T-cell (primary cell): ENCODE measurements at regions not wholly inside any gene's neighbourhood (a gene's known extent, or its start where the extent isn't known, plus 50 kb on each side); places are given as distances from the start of the nearest gene placed in this dataset.

Experiments
- ATAC-seq, 4 experiments: fragments of 200-7000 bp in 3 of 4; fragments of 150-1000 bp in 1 of 4; cut with Tn5 transposase; replicated peaks in 1 of 4; 1 replicate in 3 of 4; 2 replicates in 1 of 4; pipeline ENCODE4 v1.10.0; 2021; ENCODE audit warnings: moderate library complexity in 3 of 4, mild to moderate bottlenecking in 2 of 4, moderate number of reproducible peaks in 1 of 4
- CTCF ChIA-PET, 2 donors: fragments of 300-600 bp; sonication (Branson Sonifier 250); formaldehyde crosslinking; loops; one replicate each; lab custom pipeline; 2022; ENCODE audit warnings: antibody characterized with exemption in 2 of 2; lab: Charles Lee
- POLR2A ChIA-PET, 2 donors: fragments of 300-600 bp; sonication (Branson Sonifier 250); formaldehyde crosslinking; loops; one replicate each; lab custom pipeline; 2022; ENCODE audit warnings: antibody characterized with exemption in 2 of 2; lab: Charles Lee
- DNase-seq, 35 experiments: peaks; one replicate each; pipeline versions ENCODE4 v3.0.0 to v3.0.0-alpha.2; 2013 to 2023
- H3K27ac ChIP-seq: one replicate; pipeline ENCODE4 v1.5.1; 2013; ENCODE audit warnings: low read length
- H3K27me3 ChIP-seq, 2 experiments: replicated peaks in 1 of 2; 1 replicate in 1 of 2; 2 replicates in 1 of 2; pipeline versions ENCODE4 v1.6.1 to v1.7.0; 2013; ENCODE audit warnings: low read length in 1 of 2, mixed read lengths in 1 of 2; ENCODE audit not compliant: control insufficient read depth in 2 of 2, insufficient read depth in 2 of 2; ENCODE audit errors: extremely low read depth in 1 of 2
- H3K36me3 ChIP-seq, 2 donors: 1 replicate in 1 of 2; 2 replicates in 1 of 2; pipeline versions ENCODE4 v1.6.1 to v1.7.0; 2013; ENCODE audit warnings: low read length in 1 of 2; ENCODE audit not compliant: control insufficient read depth in 2 of 2, insufficient read depth in 1 of 2; ENCODE audit errors: extremely low read depth in 1 of 2
- H3K4me1 ChIP-seq, 2 experiments: 1 replicate in 1 of 2; 2 replicates in 1 of 2; pipeline versions ENCODE4 v1.6.1 to v1.7.0; 2013; ENCODE audit warnings: low read length in 2 of 2, mixed read lengths in 1 of 2; ENCODE audit not compliant: insufficient read depth in 2 of 2, control insufficient read depth in 1 of 2; ENCODE audit errors: extremely low read depth in 1 of 2
- H3K4me3 ChIP-seq, 2 donors: 1 replicate in 1 of 2; 2 replicates in 1 of 2; pipeline versions ENCODE4 v1.5.1 to v1.7.0; 2013; ENCODE audit warnings: mild to moderate bottlenecking in 2 of 2, low read length in 1 of 2, moderate library complexity in 1 of 2; ENCODE audit not compliant: control insufficient read depth in 1 of 2; ENCODE audit errors: extremely low read depth in 1 of 2
- H3K9me3 ChIP-seq: 2 replicates; pipeline ENCODE4 v1.7.0; 2013
- H3K27ac Mint-ChIP-seq, 2 donors: one replicate each; pipeline ENCODE4 v1.8.0; 2020 to 2021; ENCODE audit warnings: mild to moderate bottlenecking in 2 of 2, mixed read lengths in 2 of 2
- H3K27me3 Mint-ChIP-seq, 2 donors: one replicate each; pipeline ENCODE4 v1.8.0; 2021 to 2022; ENCODE audit warnings: mixed read lengths in 2 of 2
- H3K36me3 Mint-ChIP-seq: one replicate; pipeline ENCODE4 v1.8.0; 2021; ENCODE audit warnings: mixed read lengths
- H3K4me1 Mint-ChIP-seq, 3 donors: one replicate each; pipeline ENCODE4 v1.8.0; 2020 to 2022; ENCODE audit warnings: mixed read lengths in 3 of 3, mild to moderate bottlenecking in 1 of 3
- H3K4me3 Mint-ChIP-seq, 3 donors: one replicate each; pipeline ENCODE4 v1.8.0; 2020 to 2022; ENCODE audit warnings: mild to moderate bottlenecking in 3 of 3, mixed read lengths in 3 of 3, moderate library complexity in 3 of 3
- H3K9me3 Mint-ChIP-seq, 3 donors: one replicate each; pipeline ENCODE4 v1.8.0; 2020 to 2022; ENCODE audit warnings: mixed read lengths in 3 of 3
- WGBS: methylation state at CpG from one replicate; pipeline ENCODE4 v1.1.5; 2013; ENCODE audit warnings: missing lambda C conversion rate; ENCODE audit not compliant: insufficient coverage; 5-methylcytosine and 5-hydroxymethylcytosine counted together

DNA sequence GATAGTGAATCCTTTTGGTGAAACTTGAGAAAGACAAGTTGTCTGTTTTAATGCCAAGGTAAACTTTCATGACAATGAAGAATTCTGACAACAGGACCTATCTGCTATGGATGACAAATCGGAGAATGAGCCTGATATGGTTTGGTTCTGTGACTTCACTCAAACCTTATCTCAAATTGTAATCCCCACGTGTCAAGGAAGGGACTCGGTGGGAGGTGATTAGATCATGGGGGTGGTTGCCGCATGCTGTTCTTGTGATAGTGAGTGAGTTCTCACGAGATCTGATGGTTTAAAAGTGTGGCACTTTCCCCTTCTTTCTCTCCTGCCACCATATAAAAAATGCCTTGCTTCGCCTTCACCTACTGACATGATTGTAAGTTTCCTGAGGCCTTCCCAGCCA is 1964.1 kb upstream of the CDH9 start:
- no peak overlapping the region for H3K27ac Mint-ChIP-seq
- no peak for ATAC-seq

GRCh38 chr5:29001666-29002065 is 1963.3 kb upstream of the CDH9 start:
- ATAC-seq (no peak), DNase-seq (no peak)
- CTCF ChIA-PET, result no interaction called here
- H3K4me1 ChIP-seq, result no peaks in the 10 kb centered on the region
- Mint-ChIP-seq H3K27me3 (no peaks in the 10 kb centered on the region), H3K9me3 (peaks cover 4 to 23% (median 13%) of the 10 kb centered on the region in 3 donors), H3K27ac (no peak overlapping the region), H3K4me1 (no peaks in the 10 kb centered on the region), H3K36me3 (no peaks in the 10 kb centered on the region), H3K4me3 (no peak overlapping the region)
- H3K4me3 ChIP-seq, result no peak overlapping the region
- no peak overlapping the region for H3K27ac ChIP-seq
- no peaks in the 10 kb centered on the region for H3K9me3 ChIP-seq
- 92% methylated on average over 3 of the region's 3 CpGs for WGBS
- POLR2A ChIA-PET, result no interaction called here
- H3K36me3 ChIP-seq, result no peaks in the 10 kb centered on the region
- no peaks in the 10 kb centered on the region for H3K27me3 ChIP-seq

More for the DNA sequence above, 1964.1 kb upstream of the CDH9 start:
- H3K27ac ChIP-seq, result no peak overlapping the region
- Mint-ChIP-seq H3K36me3 (no peaks in the 10 kb centered on the region), H3K9me3 (peaks cover 2 to 23% (median 13%) of the 10 kb centered on the region in 3 donors), H3K4me1 (no peaks in the 10 kb centered on the region), H3K4me3 (no peak overlapping the region), H3K27me3 (no peaks in the 10 kb centered on the region)
- no CpG with 5 or more reads among the region's 6 CpGs for WGBS
- ChIA-PET POLR2A (no interaction called here), CTCF (no interaction called here)
- no peaks in the 10 kb centered on the region for H3K36me3 ChIP-seq
- no peaks in the 10 kb centered on the region for H3K4me1 ChIP-seq
- H3K9me3 ChIP-seq, result no peaks in the 10 kb centered on the region
- no peaks in the 10 kb centered on the region for H3K27me3 ChIP-seq
- H3K4me3 ChIP-seq, result no peak overlapping the region
- DNase-seq, result no peak

GRCh38 chr5:28984639-28985038 is 1946.3 kb upstream of the CDH9 start:
- DNase-seq (no peak), ATAC-seq (no peak)
- ChIA-PET CTCF (no interaction called here), POLR2A (no interaction called here)
- Mint-ChIP-seq H3K27me3 (no peaks in the 10 kb centered on the region), H3K27ac (no peak overlapping the region), H3K36me3 (no peaks in the 10 kb centered on the region), H3K4me1 (no peaks in the 10 kb centered on the region), H3K4me3 (no peak overlapping the region), H3K9me3 (peaks cover 18 to 23% (median 19%) of the 10 kb centered on the region in 3 donors)
- Histone ChIP-seq H3K4me1 (no peaks in the 10 kb centered on the region), H3K27me3 (no peaks in the 10 kb centered on the region), H3K9me3 (peaks cover 3% of the 10 kb centered on the region), H3K27ac (no peak overlapping the region), H3K36me3 (no peaks in the 10 kb centered on the region), H3K4me3 (no peak overlapping the region)
- 86% methylated on average over 2 of the region's 2 CpGs for WGBS

GRCh38 chr5:28975508-28975907 is 1937.1 kb upstream of the CDH9 start:
- Mint-ChIP-seq H3K27me3 (no peaks in the 10 kb centered on the region), H3K9me3 (peaks cover 0 to 30% (median 10%) of the 10 kb centered on the region in 3 donors), H3K36me3 (no peaks in the 10 kb centered on the region), H3K4me1 (no peaks in the 10 kb centered on the region), H3K27ac (no peak overlapping the region), H3K4me3 (no peak overlapping the region)
- ATAC-seq (no peak), DNase-seq (no peak)
- ChIA-PET CTCF (no interaction called here), POLR2A (no interaction called here)
- no peaks in the 10 kb centered on the region for H3K4me1 ChIP-seq
- H3K27ac ChIP-seq, result no peak overlapping the region
- whole genome bisulfite sequencing, result no CpG with 5 or more reads among the region's 2 CpGs
- H3K36me3 ChIP-seq, result no peaks in the 10 kb centered on the region
- no peaks in the 10 kb centered on the region for H3K9me3 ChIP-seq
- no peak overlapping the region for H3K4me3 ChIP-seq
- H3K27me3 ChIP-seq, result no peaks in the 10 kb centered on the region

- no peaks in the 10 kb centered on the region for H3K4me1 ChIP-seq
These were observed 1929.5 kb upstream of the CDH9 start for GRCh38 chr5:28967848-28968247.

GRCh38 chr5:28961816-28962215 is 1923.4 kb upstream of the CDH9 start:
- H3K4me3 ChIP-seq, result no peak overlapping the region
- peaks cover 9 to 13% (median 10%) of the 10 kb centered on the region in 3 donors for H3K9me3 Mint-ChIP-seq
- H3K27me3 Mint-ChIP-seq, result no peaks in the 10 kb centered on the region
- H3K27ac ChIP-seq, result no peak overlapping the region
- H3K4me3 Mint-ChIP-seq, result no peak overlapping the region
- ChIA-PET POLR2A (no interaction called here), CTCF (no interaction called here)
- no peaks in the 10 kb centered on the region for H3K4me1 ChIP-seq
- DNase-seq (no peak), ATAC-seq (no peak)
- H3K4me1 Mint-ChIP-seq, result no peaks in the 10 kb centered on the region
- H3K36me3 Mint-ChIP-seq, result no peaks in the 10 kb centered on the region
- no peak overlapping the region for H3K27ac Mint-ChIP-seq
- no peaks in the 10 kb centered on the region for H3K36me3 ChIP-seq
- H3K27me3 ChIP-seq, result no peaks in the 10 kb centered on the region
- no peaks in the 10 kb centered on the region for H3K9me3 ChIP-seq

More at GRCh38 chr5:28967848-28968247, 1929.5 kb upstream of the CDH9 start:
- CTCF ChIA-PET, result no interaction called here
- no peaks in the 10 kb centered on the region for H3K36me3 Mint-ChIP-seq
- POLR2A ChIA-PET, result no interaction called here
- no peaks in the 10 kb centered on the region for H3K4me1 Mint-ChIP-seq
- H3K27me3 ChIP-seq, result no peaks in the 10 kb centered on the region
- no peaks in the 10 kb centered on the region for H3K36me3 ChIP-seq
- H3K27ac ChIP-seq, result no peak overlapping the region
- H3K4me3 Mint-ChIP-seq, result no peak overlapping the region
- WGBS, result 83% methylated on average over 1 of the region's 3 CpGs
- no peaks in the 10 kb centered on the region for H3K27me3 Mint-ChIP-seq
- no peak overlapping the region for H3K27ac Mint-ChIP-seq
- no peak overlapping the region for H3K4me3 ChIP-seq
- DNase-seq (no peak), ATAC-seq (no peak)
- no peaks in the 10 kb centered on the region for H3K9me3 ChIP-seq
- H3K9me3 Mint-ChIP-seq, result peaks cover 8 to 14% (median 9%) of the 10 kb centered on the region in 3 donors

DNA sequence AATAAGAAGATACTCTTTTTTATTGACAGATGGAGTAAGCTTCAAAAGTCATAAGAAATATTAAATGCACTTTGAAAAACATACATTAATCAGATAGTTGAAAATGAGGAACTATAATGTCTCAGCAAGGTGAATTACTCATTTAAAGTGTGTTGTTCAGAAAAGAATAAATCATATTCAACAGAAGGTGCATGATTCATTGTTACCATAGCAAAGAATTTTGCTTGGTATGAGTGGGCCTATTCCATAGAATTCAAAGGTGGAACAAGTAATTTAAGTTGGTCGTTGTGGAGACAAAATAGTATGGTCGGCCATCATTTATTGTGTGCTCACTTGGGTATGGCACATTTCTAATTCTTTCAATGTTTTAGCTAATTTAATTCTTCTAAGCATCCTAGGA is 1920.2 kb upstream of the CDH9 start:
- Mint-ChIP-seq H3K9me3 (peaks cover 8 to 13% (median 10%) of the 10 kb centered on the region in 3 donors), H3K4me1 (no peaks in the 10 kb centered on the region), H3K36me3 (no peaks in the 10 kb centered on the region), H3K4me3 (no peak overlapping the region), H3K27me3 (no peaks in the 10 kb centered on the region), H3K27ac (no peak overlapping the region)
- Histone ChIP-seq H3K27me3 (no peaks in the 10 kb centered on the region), H3K4me1 (no peaks in the 10 kb centered on the region), H3K4me3 (no peak overlapping the region), H3K9me3 (no peaks in the 10 kb centered on the region), H3K36me3 (no peaks in the 10 kb centered on the region), H3K27ac (no peak overlapping the region)
- ChIA-PET POLR2A (no interaction called here), CTCF (no interaction called here)
- DNase-seq, result no peak
- ATAC-seq, result no peak
- WGBS, result no CpG with 5 or more reads among the region's 2 CpGs
